H1 (cell line): ENCODE measurements at regions not wholly inside any gene's neighbourhood (a gene's known extent, or its start where the extent isn't known, plus 50 kb on each side); places are given as distances from the start of the nearest gene placed in this dataset.

ENCODE experiments used
- RBBP5 ChIP-seq: IDR thresholded peaks from 2 replicates; pipeline ENCODE4 v1.7.1; 2012; ENCODE audit warnings: low read depth, mild to moderate bottlenecking, inconsistent platforms, low read length, moderate library complexity, borderline replicate concordance
- RNF2 ChIP-seq: fragments of 200-900, 300-1000 bp; sonication (generic); IDR thresholded peaks from 2 replicates; pipeline ENCODE4 v1.7.1; 2016; ENCODE audit warnings: borderline replicate concordance, low read depth, mild to moderate bottlenecking, antibody characterized with exemption, low read length; ENCODE audit not compliant: poor library complexity, severe bottlenecking; ENCODE audit errors: missing control alignments

DNA sequence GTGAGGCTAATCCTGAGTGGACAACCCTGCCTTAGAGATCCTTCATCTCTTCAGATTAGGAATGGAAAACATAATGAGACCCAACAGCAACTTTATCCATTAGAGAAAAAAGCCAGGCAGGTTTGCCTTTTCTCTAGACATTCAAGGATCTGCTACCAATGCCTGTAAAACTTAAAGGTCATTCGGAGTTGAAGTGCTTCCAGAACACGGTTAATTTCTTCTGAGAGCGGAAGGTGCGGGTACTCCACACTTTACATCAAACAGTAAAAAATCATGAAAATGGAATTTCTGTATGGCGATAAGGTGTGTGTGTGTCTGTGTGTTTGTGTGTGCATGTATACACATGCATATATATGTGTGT is 65.2 kb upstream of the PRKACB start (continued):
- TF ChIP-seq RNF2 (no peak), RBBP5 (no peak)
- TF ChIP-seq, all 59 proteins: peak for 0
